CD4-positive, alpha-beta T cell (primary cell): ENCODE measurements at regions not wholly inside any gene's neighbourhood (a gene's known extent, or its start where the extent isn't known, plus 50 kb on each side); places are given as distances from the start of the nearest gene placed in this dataset.

Experiments
- ATAC-seq: fragments of 200-7000 bp; cut with Tn5 transposase; one replicate; pipeline ENCODE4 v1.10.0; 2022; ENCODE audit warnings: mild to moderate bottlenecking; ENCODE audit not compliant: poor library complexity
- CTCF ChIA-PET: fragments of 350-600 bp; sonication (Branson Sonifier 250); formaldehyde crosslinking; loops from one replicate; lab custom pipeline; 2021; ENCODE audit warnings: antibody characterized with exemption, inconsistent platforms; lab: Charles Lee
- POLR2A ChIA-PET: fragments of 350-600 bp; sonication (Branson Sonifier 250); formaldehyde crosslinking; loops from one replicate; lab custom pipeline; 2021; ENCODE audit warnings: antibody characterized with exemption, inconsistent platforms; lab: Charles Lee
- DNase-seq, 14 experiments: peaks; one replicate each; pipeline ENCODE4 v3.0.0-alpha.2; 2013 to 2020; ENCODE audit warnings: mixed read lengths in 2 of 14
- H3K27ac ChIP-seq, 2 donors: one replicate each; pipeline versions ENCODE4 v1.5.1 to v1.7.0; 2013; ENCODE audit warnings: low read length in 2 of 2, low read depth in 1 of 2, mild to moderate bottlenecking in 1 of 2
- H3K27me3 ChIP-seq, 2 experiments: 1 replicate in 1 of 2; 2 replicates in 1 of 2; pipeline versions ENCODE4 v1.6.1 to v1.7.0; 2013; ENCODE audit warnings: low read length in 2 of 2, control low read depth in 1 of 2, mild to moderate bottlenecking in 1 of 2, moderate library complexity in 1 of 2; ENCODE audit not compliant: insufficient read depth in 2 of 2, control insufficient read depth in 1 of 2
- H3K36me3 ChIP-seq: one replicate; pipeline ENCODE4 v1.6.1; 2013; ENCODE audit warnings: low read length, control low read depth; ENCODE audit not compliant: insufficient read depth
- H3K4me1 ChIP-seq: one replicate; pipeline ENCODE4 v1.6.1; 2013; ENCODE audit warnings: low read length, control low read depth; ENCODE audit not compliant: insufficient read depth
- H3K4me3 ChIP-seq: one replicate; pipeline ENCODE4 v1.5.1; 2013; ENCODE audit warnings: mild to moderate bottlenecking, low read length, moderate library complexity
- H3K9me3 ChIP-seq, 2 experiments: 1 replicate in 1 of 2; 2 replicates in 1 of 2; pipeline versions ENCODE4 v1.6.1 to v1.7.0; 2013; ENCODE audit warnings: low read length in 2 of 2, mild to moderate bottlenecking in 2 of 2, control low read depth in 1 of 2, moderate library complexity in 1 of 2; ENCODE audit not compliant: control insufficient read depth in 1 of 2, insufficient read depth in 1 of 2
- H3K27ac Mint-ChIP-seq: one replicate; pipeline ENCODE4 v1.8.0; 2020; ENCODE audit warnings: mixed read lengths
- H3K27me3 Mint-ChIP-seq: one replicate; pipeline ENCODE4 v1.8.0; 2021; ENCODE audit warnings: mixed read lengths
- H3K36me3 Mint-ChIP-seq: one replicate; pipeline ENCODE4 v1.8.0; 2021; ENCODE audit warnings: low read depth, mixed read lengths
- H3K4me1 Mint-ChIP-seq: one replicate; pipeline ENCODE4 v1.8.0; 2021; ENCODE audit warnings: low read depth, mixed read lengths
- H3K4me3 Mint-ChIP-seq: one replicate; pipeline ENCODE4 v1.8.0; 2020; ENCODE audit warnings: mild to moderate bottlenecking, mixed read lengths
- H3K9me3 Mint-ChIP-seq: one replicate; pipeline ENCODE4 v1.8.0; 2020; ENCODE audit warnings: mixed read lengths
- CTCF ChIP-seq: fragments of 200-600 bp; IDR thresholded peaks from one replicate; pipeline ENCODE4 v1.8.0; 2022; ENCODE audit warnings: antibody characterized with exemption, mild to moderate bottlenecking
- intact Hi-C, 2 experiments: fragments of 100-400 bp; cut with DNase I in 1 of 2; cut with micrococcal nuclease in 1 of 2; formaldehyde crosslinking; loops; one replicate each; pipeline versions ENCODE4 v1.15.1 to v1.9.0; 2023 to 2025; cut with DNase I, micrococcal nuclease

- CTCF ChIA-PET = no interaction called here
- POLR2A ChIA-PET = no interaction called here
- ATAC-seq = no peak
Observed at GRCh38 chr3:156620901-156621300, 53.5 kb upstream of the TIPARP start.

GRCh38 chr3:156620260-156620659 is 54.1 kb upstream of the TIPARP start:
- Histone ChIP-seq H3K9me3 (no peaks in the 10 kb centered on the region), H3K4me3 (no peak overlapping the region), H3K36me3 (no peaks in the 10 kb centered on the region), H3K27ac (no peak overlapping the region), H3K4me1 (no peaks in the 10 kb centered on the region), H3K27me3 (no peaks in the 10 kb centered on the region)
- TF ChIP-seq CTCF = no peak
- ChIA-PET CTCF (no interaction called here), POLR2A (no interaction called here)
- H3K9me3 Mint-ChIP-seq = no peaks in the 10 kb centered on the region
- no peaks in the 10 kb centered on the region for H3K27me3 Mint-ChIP-seq
- no peak overlapping the region for H3K27ac Mint-ChIP-seq
- intact Hi-C loops = no loop called here
- no peaks in the 10 kb centered on the region for H3K4me1 Mint-ChIP-seq
- no peak overlapping the region for H3K4me3 Mint-ChIP-seq
- no peaks in the 10 kb centered on the region for H3K36me3 Mint-ChIP-seq
- DNase-seq (no peak), ATAC-seq (no peak)

More at GRCh38 chr3:156620901-156621300, 53.5 kb upstream of the TIPARP start:
- no peak for DNase-seq
- Histone ChIP-seq H3K4me1 (no peaks in the 10 kb centered on the region), H3K27me3 (no peaks in the 10 kb centered on the region), H3K9me3 (no peaks in the 10 kb centered on the region), H3K36me3 (no peaks in the 10 kb centered on the region), H3K4me3 (no peak overlapping the region), H3K27ac (no peak overlapping the region)
- no peaks in the 10 kb centered on the region for H3K9me3 Mint-ChIP-seq
- H3K4me3 Mint-ChIP-seq = no peak overlapping the region
- H3K36me3 Mint-ChIP-seq = no peaks in the 10 kb centered on the region
- no peak overlapping the region for H3K27ac Mint-ChIP-seq
- TF ChIP-seq CTCF = no peak
- intact Hi-C loops = no loop called here
- H3K27me3 Mint-ChIP-seq = no peaks in the 10 kb centered on the region
- no peaks in the 10 kb centered on the region for H3K4me1 Mint-ChIP-seq

GRCh38 chr3:156619376-156619775 is 55.0 kb upstream of the TIPARP start:
- no peak for TF ChIP-seq CTCF
- Mint-ChIP-seq H3K4me1 (no peaks in the 10 kb centered on the region), H3K27ac (no peak overlapping the region), H3K36me3 (no peaks in the 10 kb centered on the region), H3K9me3 (no peaks in the 10 kb centered on the region), H3K4me3 (no peak overlapping the region), H3K27me3 (no peaks in the 10 kb centered on the region)
- H3K27ac ChIP-seq = no peak overlapping the region
- H3K4me3 ChIP-seq = no peak overlapping the region
- no peaks in the 10 kb centered on the region for H3K36me3 ChIP-seq
- DNase-seq (no peak), ATAC-seq (no peak)
- POLR2A ChIA-PET = no interaction called here
- H3K4me1 ChIP-seq = no peaks in the 10 kb centered on the region
- H3K9me3 ChIP-seq = no peaks in the 10 kb centered on the region
- H3K27me3 ChIP-seq = no peaks in the 10 kb centered on the region
- CTCF ChIA-PET = no interaction called here
- intact Hi-C loops = no loop called here
